Hypothalamus (tissue), 51 donors: ENCODE measurements at regions not wholly inside any gene's neighbourhood (a gene's known extent, or its start where the extent isn't known, plus 50 kb on each side); places are given as distances from the start of the nearest gene placed in this dataset.
"Not testable (repeated sequence)": the region's sequence is repeated elsewhere in the genome, so short reads cannot be mapped to it uniquely, and the experiment has no call there.

Experiments
- DNase-seq, 51 donors: peaks; one replicate each; lab custom pipeline; 2025; lab: John Stamatoyannopoulos, UW

DNA sequence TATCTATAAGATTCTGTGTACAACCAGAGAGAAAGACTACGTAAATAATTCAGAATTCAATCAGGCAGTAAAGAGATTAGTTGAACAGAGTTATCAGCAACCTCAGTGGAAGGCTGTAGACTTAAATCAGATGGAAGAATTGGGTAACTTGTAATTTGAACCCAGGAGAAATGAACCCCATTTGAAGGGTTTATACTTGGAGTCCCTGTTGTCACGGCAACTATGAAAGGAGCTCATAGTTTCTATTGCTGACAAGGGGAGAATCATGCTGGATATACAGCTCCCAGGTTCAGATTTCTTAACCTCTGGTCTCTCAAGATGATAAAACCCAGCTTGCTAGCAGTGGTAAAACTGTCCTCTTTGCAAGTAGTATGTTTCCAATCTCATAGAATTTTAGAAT is 54.4 kb upstream of the BMP4 start:
- DNase-seq = no peak

DNA sequence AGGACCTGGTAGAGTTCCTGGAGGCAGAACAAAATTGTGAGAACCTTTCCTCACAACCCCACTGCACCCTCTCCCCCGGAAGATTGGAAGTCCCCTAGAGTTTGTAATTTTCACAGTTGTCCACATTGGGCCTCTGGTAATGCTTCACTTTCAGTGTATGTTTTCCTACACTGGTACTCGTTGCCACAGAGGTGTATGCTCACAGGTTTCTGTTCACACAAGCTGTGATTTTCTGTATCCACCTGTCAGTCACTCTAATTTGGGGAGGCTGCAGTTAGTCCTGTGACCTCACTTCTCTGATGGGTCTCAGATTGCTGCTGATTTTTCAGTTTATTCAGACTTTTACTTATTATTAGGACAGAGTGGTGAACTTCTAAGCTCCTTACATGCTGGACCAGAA is 66.4 kb upstream of the BMP4 start:
- DNase-seq = no peak

GRCh38 chr14:54025661-54026060 is 69.0 kb upstream of the BMP4 start:
- DNase-seq = no peak

DNA sequence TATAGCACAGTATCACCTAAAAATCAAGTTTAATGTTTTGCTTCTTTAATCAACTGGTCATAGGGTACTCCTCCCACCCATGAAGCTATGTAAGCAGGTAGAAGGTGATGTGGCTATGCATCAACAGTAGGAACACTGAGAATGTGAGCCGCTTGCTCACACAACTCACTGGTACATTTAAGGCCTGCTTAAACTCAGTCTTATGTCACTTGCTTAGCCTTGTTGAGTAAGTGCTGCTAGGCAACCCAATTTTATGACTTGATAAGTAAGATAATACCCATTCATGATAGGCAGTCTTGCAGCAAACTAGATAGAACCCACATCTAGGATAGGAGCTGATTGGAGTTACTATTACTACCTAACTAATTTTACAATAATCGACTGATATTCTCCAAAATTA is 70.0 kb upstream of the BMP4 start:
- no peak for DNase-seq

DNA sequence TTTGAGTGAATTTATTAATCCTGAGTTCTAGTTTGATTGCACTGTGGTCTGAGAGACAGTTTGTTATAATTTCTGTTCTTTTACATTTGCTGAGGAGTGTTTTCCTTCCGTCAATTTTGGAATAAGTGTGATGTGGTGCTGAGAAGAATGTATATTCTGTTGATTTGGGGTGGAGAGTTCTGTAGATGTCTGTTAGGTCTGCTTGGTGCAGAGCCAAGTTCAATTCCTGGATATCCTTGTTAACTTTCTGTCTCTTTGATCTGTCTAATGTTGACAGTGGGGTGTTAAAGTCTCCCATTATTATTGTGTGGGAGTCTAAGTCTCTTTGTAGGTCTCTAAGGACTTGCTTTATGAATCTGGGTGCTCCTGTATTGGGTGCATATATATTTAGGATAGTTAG is 74.4 kb upstream of the BMP4 start:
- DNase-seq = not testable (repeated sequence)

GRCh38 chr14:54033285-54033684 is 76.7 kb upstream of the BMP4 start:
- DNase-seq = not testable (repeated sequence)

GRCh38 chr14:54038724-54039123 is 82.1 kb upstream of the BMP4 start:
- DNase-seq = no peak

GRCh38 chr14:54039311-54039710 is 82.7 kb upstream of the BMP4 start:
- no peak for DNase-seq

DNA sequence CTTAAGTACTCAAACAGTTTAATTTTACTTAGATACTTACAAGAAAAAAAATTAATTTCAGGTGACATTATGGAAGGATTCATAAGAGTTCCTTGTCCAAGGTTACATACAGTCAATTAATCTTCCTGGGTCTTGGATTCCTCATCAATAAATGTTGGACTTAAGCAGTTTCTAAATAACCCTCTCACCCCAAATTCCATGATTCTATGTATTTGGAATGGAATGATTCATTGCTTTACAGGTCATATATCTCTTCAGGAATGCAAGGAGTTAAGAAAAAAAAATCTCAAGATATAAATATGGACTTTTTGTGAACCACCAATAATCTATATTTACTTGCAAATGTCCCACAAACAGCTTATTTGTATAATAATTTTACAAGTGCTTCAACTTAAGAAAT is 84.2 kb upstream of the BMP4 start:
- no peak for DNase-seq

DNA sequence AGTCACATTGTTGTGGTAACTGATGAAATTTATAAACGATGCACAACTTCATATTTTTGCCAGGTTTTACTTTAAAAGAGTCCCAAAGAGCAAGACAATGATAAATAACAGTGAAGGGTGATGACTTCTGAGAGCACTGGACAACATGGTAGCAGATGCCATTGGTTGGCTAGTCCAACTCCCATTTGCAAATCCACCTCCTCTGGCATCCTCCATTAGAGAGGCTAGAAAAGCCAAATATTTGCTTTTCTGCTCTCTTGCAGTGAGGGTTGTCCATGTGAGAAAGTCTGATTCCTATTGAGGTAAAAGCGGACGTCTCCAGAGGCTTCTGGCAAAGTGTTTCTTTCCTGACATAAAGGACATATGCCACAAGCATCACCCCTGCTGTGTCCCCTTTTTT is 89.6 kb upstream of the BMP4 start:
- no peak for DNase-seq

DNA sequence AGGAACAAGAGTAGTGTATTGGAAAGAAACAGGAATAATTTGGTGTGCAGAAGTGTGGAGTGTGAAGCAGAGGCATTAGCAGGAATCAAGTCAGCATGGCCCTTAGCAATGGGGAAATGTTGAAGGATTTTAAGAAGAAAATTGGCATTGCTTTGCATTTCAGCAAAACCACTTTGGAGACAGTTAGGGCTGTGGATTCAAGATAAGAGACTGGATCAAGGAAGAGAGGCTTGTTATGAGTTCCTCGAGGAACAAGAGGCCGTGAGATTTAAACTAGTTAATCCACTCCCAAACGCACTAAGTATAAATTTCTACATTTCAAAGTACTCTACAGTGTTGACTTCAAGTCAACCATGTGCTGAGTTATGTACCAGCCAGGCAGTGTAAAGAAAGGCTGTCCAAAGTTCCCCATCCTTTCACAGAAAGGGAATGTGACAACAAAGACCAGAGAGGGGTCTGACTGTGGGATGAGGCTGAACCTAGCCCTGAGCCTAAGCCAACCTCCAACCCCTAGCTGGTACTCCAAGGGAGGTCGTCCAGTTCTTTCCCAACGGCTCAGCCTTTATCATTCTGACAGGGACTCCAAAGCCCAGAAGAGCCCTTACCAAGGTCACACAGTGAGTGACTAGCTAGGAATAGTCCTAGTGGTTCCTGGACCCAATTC is 91.2 kb upstream of the BMP4 start:
- DNase-seq = no peak

GRCh38 chr14:54048311-54048710 is 91.7 kb upstream of the BMP4 start:
- no peak for DNase-seq

DNA sequence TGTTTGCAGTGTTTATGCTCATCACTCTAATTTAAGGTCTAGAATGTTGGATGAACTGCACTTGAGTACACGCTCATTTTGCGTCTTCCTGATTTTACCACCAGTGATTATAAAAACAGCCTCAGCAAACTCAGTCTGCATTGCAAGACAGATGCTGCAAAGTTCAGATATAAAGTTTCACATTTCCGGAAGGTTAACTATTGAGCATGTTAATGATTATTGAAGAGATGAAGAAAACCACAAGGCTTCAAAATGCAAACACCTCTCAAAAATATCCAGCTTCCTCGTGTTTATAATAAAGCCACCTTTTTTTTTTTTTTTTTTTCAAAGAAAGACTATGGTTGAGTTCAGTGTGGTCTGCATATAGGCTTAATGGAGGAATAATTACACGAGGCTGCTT is 92.1 kb upstream of the BMP4 start:
- DNase-seq = no peak

DNA sequence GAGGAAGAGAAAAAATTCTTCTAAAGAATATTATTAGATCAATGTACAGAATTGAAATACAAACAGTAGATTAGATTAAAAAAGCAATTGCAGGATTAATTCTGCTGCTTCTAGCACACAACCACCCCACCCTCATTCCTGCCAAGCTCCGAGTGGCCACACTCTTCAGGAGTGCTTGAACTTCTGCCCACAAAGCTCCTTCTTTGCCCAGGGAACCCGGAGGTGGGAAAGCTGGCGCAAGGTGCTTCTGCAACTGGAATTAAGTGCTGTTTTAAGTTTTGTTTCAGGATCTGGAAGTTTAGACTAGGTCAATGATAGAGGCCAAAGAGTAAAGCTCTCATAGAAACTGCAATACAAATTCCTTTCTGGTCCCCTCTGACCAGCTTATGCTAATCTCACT is 94.1 kb upstream of the BMP4 start:
- DNase-seq = no peak

DNA sequence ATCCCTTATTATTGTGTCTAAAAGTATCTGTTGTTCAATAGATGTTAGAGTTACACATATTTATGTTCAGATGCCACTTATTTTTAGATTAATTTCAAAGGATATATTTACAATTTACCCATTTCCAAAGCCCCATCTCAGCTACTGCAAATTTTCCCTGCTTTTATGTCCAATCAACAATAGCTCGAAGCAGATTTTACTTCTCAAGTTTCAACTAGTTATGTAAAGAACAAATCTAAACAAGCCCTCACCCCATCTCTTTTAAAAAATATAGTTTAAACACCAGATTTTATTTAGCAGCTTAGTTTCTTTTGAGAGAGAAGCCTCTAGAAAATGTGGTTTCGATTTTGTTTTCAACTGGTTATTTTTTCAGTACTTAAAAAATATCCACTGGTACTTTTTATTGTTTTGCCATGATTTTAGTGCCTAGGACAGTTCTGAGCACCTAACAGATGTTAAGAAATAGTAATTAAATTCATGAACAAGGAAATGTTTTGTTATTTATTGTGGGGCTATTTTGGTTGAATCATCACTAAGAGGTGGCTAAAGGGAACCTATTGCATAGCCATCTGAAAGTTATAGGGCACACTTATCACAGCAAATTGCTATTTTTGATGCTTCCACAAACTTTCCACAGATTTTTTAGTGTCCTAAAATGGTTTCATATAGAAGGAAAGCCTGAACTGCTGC is 96.2 kb upstream of the BMP4 start:
- no peak for DNase-seq

GRCh38 chr14:54053386-54053745 is 96.7 kb upstream of the BMP4 start:
- no peak for DNase-seq

- DNase-seq = no peak
Observed at GRCh38 chr14:54058505-54058904, 101.9 kb upstream of the BMP4 start.

- no peak for DNase-seq
Observed at GRCh38 chr14:54083549-54084239, 127.1 kb upstream of the BMP4 start.

DNA sequence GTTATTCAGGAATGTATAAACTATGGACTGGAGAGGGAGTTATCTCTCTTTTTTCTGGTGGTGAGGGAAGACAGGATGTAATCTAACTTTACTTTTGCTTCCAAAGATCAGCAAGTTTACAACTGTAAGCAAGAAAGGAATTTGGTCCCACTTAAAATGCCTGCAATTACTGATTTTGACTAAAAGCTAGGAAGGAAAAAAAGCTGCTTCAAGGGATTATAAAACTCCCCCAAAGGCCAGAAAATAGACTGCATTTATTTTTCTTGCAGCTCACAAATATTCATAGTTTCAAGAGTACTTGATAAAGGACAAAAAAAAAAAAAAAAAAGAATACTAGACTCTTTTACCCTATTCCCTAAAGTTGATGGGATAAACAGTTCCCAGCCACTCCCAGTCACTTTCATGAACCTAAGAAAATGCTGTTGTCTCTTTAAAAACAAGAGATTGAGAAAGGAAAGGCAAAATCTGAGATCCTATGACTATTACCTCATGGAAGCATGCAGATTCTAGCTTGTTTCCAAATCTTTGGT is 128.7 kb upstream of the BMP4 start:
- DNase-seq = no peak

DNA sequence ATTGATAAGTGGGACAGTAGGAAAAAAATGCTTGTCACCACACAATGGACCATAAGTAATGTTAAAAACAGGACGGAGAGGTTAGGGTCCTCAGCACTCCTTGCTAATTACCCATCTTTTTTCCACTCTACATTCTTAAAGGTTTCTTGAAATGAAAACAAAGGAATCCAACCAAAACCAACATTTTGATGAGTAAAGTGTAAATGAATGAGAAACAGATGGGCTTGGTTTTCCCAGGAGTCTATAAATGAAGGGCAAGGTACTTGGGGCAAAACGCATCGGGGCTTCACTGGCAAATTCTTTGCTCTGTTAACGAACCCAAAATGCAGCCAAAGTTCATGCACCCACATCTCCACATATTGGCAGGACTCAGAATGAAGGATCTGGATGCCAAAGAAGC is 129.2 kb upstream of the BMP4 start:
- no peak for DNase-seq

GRCh38 chr14:54086767-54087166 is 130.1 kb upstream of the BMP4 start:
- DNase-seq = no peak

DNA sequence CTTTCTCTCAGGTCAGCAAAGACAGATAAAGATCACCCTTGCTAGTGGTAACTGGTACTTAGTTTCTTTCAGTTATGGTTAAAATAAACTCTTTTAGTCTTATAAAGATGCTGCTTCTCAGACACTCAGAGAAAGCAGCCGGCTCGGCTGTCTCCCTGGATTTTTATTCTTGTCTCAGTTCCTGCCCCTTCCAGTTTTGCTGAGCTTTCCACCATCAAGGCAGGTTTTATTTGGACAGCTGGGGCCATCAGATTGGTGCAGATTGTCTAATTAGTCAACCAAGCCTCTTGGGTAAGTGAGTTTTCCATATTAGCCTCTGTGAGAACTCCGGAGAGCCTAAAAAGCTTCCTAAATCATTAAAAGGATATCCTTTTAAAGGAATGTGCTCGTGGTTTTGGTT is 130.8 kb upstream of the BMP4 start:
- no peak for DNase-seq
